ENCODE measurements at regions not wholly inside any gene's neighbourhood (a gene's known extent, or its start where the extent isn't known, plus 50 kb on each side); places are given as distances from the start of the nearest gene placed in this dataset.

DNA sequence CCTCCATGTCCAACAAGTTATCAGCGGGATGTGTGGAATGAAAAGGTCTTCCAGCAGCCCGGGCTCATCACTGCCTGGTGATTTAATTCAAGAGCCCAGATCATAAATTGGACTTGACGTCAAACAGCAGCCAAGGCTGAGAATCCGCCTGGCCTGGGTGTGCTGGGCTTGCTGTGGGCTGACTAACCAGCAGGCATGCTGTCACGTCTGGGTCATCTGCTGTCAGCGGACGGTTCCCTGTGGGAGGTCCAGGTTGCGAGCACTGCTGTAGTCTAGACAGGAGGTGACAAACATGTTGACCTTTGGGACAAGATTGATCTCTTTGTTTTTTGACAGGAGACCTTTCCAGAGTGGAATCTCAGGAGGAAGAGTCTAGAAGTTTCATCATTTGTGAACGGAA, 289.7 kb downstream of the OSTF1 start (continued):
- TF ChIP-seq NFIC (IDR thresholded peaks at IDR 0.05; ENCODE audit: borderline replicate concordance) (no peak), EZH2phosphoT487 (IDR thresholded peaks at IDR 0.05; ENCODE audit: borderline replicate concordance, low read depth) (no peak), ELF1 (IDR thresholded peaks at IDR 0.05) (no peak), GABPA (IDR thresholded peaks at IDR 0.05; ENCODE audit: low read depth) (no peak), CHD2 (IDR thresholded peaks at IDR 0.05; ENCODE audit: low read length, partially characterized antibody) (no peak)
- TF ChIP-seq, protein P1, sequence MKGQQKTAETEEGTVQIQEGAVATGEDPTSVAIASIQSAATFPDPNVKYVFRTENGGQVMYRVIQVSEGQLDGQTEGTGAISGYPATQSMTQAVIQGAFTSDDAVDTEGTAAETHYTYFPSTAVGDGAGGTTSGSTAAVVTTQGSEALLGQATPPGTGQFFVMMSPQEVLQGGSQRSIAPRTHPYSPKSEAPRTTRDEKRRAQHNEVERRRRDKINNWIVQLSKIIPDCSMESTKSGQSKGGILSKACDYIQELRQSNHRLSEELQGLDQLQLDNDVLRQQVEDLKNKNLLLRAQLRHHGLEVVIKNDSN (IDR thresholded peaks at IDR 0.05; ENCODE audit: borderline replicate concordance, low read depth) = no peak

DNA sequence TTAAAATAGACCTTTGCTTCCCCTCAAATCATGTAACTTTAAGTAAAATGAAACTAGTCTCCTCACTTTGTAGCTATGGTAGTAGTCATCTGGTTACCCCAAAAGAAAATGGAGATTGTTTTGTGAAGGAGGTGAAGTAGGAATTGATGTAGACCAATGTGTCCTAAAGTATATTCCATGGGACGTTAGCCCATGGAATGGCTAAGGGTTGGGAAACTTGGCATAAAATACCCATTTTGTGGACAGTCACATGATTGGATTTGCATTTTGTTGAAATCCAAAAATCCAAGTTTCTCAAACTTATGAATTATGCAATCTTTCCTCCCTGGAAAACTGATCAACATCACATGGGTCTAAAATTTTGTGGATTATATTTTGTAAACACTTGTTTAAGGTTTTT, 290.6 kb downstream of the OSTF1 start:
- POLR2A ChIA-PET = no interaction called here
- Histone ChIP-seq H3K9me2 (no peaks in the 10 kb centered on the region), H3K9ac (no peak overlapping the region), H2AFZ (ENCODE audit: low read depth) (no peak overlapping the region), H3K27ac (ENCODE audit: low read depth in 2 of 2, low read length in 1 of 2) (no peak overlapping the region), H3K4me2 (no peak overlapping the region), H3K27me3 (ENCODE audit: insufficient read depth) (no peaks in the 10 kb centered on the region), H3F3A (replicated peaks; ENCODE audit: insufficient read depth) (no peaks in the 10 kb centered on the region), H4K20me1 (ENCODE audit: insufficient read depth) (no peaks in the 10 kb centered on the region), H3K36me3 (replicated peaks in 1 of 2; ENCODE audit: control insufficient read depth in 1 of 2, insufficient read depth in 2 of 2, low read length in 1 of 2) (no peaks in the 10 kb centered on the region), H3K4me1 (ENCODE audit: control insufficient read depth in 1 of 2, insufficient read depth in 2 of 2, low read depth in 1 of 2, low read length in 1 of 2) (peaks cover 0 to 2% of the 10 kb centered on the region in 2 experiments; a peak in 1 of 4 replicates), H3K9me3 (no peaks in the 10 kb centered on the region), H3K4me3 (ENCODE audit: low read depth in 2 of 2, low read length in 1 of 2) (no peak overlapping the region), H3K79me2 (ENCODE audit: insufficient read depth) (no peaks in the 10 kb centered on the region)
- WGBS (ENCODE audit: low lambda C conversion rate) = 0% methylated on average over 1 of the region's 1 CpG
- CTCF ChIA-PET = no interaction called here
- no peak for DNase-seq
- TF ChIP-seq ELF1 (IDR thresholded peaks at IDR 0.05) (no peak), POLR2AphosphoS5 (IDR thresholded peaks at IDR 0.05; ENCODE audit: low read depth, low read length) (no peak), RAD21 (IDR thresholded peaks at IDR 0.05; ENCODE audit: low read length) (no peak), SMC3 (IDR thresholded peaks at IDR 0.05; ENCODE audit: low read depth, low read length) (no peak), FOSL2 (IDR thresholded peaks at IDR 0.05; ENCODE audit: borderline replicate concordance, low read depth) (no peak), FOXM1 (IDR thresholded peaks at IDR 0.05; ENCODE audit: low read depth) (no peak), EZH2phosphoT487 (IDR thresholded peaks at IDR 0.05; ENCODE audit: borderline replicate concordance, low read depth) (no peak), TCF12 (IDR thresholded peaks at IDR 0.05) (no peak), YY1 (IDR thresholded peaks at IDR 0.05; ENCODE audit: low read depth) (no peak), GABPA (IDR thresholded peaks at IDR 0.05; ENCODE audit: low read depth) (no peak)
- TF ChIP-seq, protein P2, sequence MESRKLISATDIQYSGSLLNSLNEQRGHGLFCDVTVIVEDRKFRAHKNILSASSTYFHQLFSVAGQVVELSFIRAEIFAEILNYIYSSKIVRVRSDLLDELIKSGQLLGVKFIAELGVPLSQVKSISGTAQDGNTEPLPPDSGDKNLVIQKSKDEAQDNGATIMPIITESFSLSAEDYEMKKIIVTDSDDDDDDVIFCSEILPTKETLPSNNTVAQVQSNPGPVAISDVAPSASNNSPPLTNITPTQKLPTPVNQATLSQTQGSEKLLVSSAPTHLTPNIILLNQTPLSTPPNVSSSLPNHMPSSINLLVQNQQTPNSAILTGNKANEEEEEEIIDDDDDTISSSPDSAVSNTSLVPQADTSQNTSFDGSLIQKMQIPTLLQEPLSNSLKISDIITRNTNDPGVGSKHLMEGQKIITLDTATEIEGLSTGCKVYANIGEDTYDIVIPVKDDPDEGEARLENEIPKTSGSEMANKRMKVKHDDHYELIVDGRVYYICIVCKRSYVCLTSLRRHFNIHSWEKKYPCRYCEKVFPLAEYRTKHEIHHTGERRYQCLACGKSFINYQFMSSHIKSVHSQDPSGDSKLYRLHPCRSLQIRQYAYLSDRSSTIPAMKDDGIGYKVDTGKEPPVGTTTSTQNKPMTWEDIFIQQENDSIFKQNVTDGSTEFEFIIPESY (IDR thresholded peaks at IDR 0.05; ENCODE audit: borderline replicate concordance, low read depth) = no peak
- TF ChIP-seq, protein P3, sequence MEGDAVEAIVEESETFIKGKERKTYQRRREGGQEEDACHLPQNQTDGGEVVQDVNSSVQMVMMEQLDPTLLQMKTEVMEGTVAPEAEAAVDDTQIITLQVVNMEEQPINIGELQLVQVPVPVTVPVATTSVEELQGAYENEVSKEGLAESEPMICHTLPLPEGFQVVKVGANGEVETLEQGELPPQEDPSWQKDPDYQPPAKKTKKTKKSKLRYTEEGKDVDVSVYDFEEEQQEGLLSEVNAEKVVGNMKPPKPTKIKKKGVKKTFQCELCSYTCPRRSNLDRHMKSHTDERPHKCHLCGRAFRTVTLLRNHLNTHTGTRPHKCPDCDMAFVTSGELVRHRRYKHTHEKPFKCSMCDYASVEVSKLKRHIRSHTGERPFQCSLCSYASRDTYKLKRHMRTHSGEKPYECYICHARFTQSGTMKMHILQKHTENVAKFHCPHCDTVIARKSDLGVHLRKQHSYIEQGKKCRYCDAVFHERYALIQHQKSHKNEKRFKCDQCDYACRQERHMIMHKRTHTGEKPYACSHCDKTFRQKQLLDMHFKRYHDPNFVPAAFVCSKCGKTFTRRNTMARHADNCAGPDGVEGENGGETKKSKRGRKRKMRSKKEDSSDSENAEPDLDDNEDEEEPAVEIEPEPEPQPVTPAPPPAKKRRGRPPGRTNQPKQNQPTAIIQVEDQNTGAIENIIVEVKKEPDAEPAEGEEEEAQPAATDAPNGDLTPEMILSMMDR (IDR thresholded peaks at IDR 0.05) = no peak
